ENCODE measurements at regions not wholly inside any gene's neighbourhood (a gene's known extent, or its start where the extent isn't known, plus 50 kb on each side); places are given as distances from the start of the nearest gene placed in this dataset.

GRCh38 chr6:134391205-134391604 lies 73.3 kb upstream of the SGK1 start:
- no peak for TF ChIP-seq SNAI2 (CRISPR knock-in tag; IDR thresholded peaks at IDR 0.05)
- TF ChIP-seq TSHZ2 (CRISPR knock-in tag; IDR thresholded peaks at IDR 0.05): no peak
- no peak for TF ChIP-seq ZNF565 (CRISPR knock-in tag; conservative IDR thresholded peaks at IDR 0.05; ENCODE audit: low read depth)
- no peak for TF ChIP-seq CREB5 (CRISPR knock-in tag; IDR thresholded peaks at IDR 0.05; ENCODE audit: low read depth)
- no peak for TF ChIP-seq ISL1 (CRISPR knock-in tag; IDR thresholded peaks at IDR 0.05)
- no peak for TF ChIP-seq TCF4 (CRISPR knock-in tag; IDR thresholded peaks at IDR 0.05; ENCODE audit: borderline replicate concordance)
- TF ChIP-seq ZFP30 (CRISPR knock-in tag; IDR thresholded peaks at IDR 0.05): no peak
- TF ChIP-seq POU6F1 (CRISPR knock-in tag; IDR thresholded peaks at IDR 0.05; ENCODE audit: borderline replicate concordance, low read depth): no peak
- ATAC-seq: no peak

- TF ChIP-seq GLIS3 (CRISPR knock-in tag; IDR thresholded peaks at IDR 0.05) (no peak), CSRNP3 (CRISPR knock-in tag; IDR thresholded peaks at IDR 0.05) (no peak), TCF4 (CRISPR knock-in tag; IDR thresholded peaks at IDR 0.05; ENCODE audit: borderline replicate concordance) (no peak), POU6F1 (CRISPR knock-in tag; IDR thresholded peaks at IDR 0.05; ENCODE audit: borderline replicate concordance, low read depth) (no peak), TSHZ2 (CRISPR knock-in tag; IDR thresholded peaks at IDR 0.05) (no peak), OSR1 (CRISPR knock-in tag; IDR thresholded peaks at IDR 0.05) (no peak), ZFP3 (CRISPR knock-in tag; IDR thresholded peaks at IDR 0.05) (no peak), ESRRG (CRISPR knock-in tag; IDR thresholded peaks at IDR 0.05) (no peak), ISL1 (CRISPR knock-in tag; IDR thresholded peaks at IDR 0.05) (no peak), PATZ1 (CRISPR knock-in tag; IDR thresholded peaks at IDR 0.05; ENCODE audit: borderline replicate concordance) (no peak), ZNF8 (CRISPR knock-in tag; IDR thresholded peaks at IDR 0.05) (no peak), CREB5 (CRISPR knock-in tag; IDR thresholded peaks at IDR 0.05; ENCODE audit: low read depth) (no peak), ZNF70 (CRISPR knock-in tag; IDR thresholded peaks at IDR 0.05) (no peak), BACH2 (CRISPR knock-in tag; IDR thresholded peaks at IDR 0.05; ENCODE audit: borderline replicate concordance) (no peak), CSDC2 (CRISPR knock-in tag; IDR thresholded peaks at IDR 0.05) (no peak), ARNTL (CRISPR knock-in tag; IDR thresholded peaks at IDR 0.05; ENCODE audit: borderline replicate concordance, low read depth) (no peak), TOX (CRISPR knock-in tag; IDR thresholded peaks at IDR 0.05; ENCODE audit: borderline replicate concordance) (no peak), ZNF565 (CRISPR knock-in tag; conservative IDR thresholded peaks at IDR 0.05; ENCODE audit: low read depth) (no peak)
- no peak for ATAC-seq
These were observed 71.7 kb upstream of the SGK1 start for GRCh38 chr6:134389658-134390057.

Data from SK-N-SH treated with all-trans-retinoic acid at 6 μM for 48 hours (cell line).